A549 (cell line): ENCODE measurements at regions not wholly inside any gene's neighbourhood (a gene's known extent, or its start where the extent isn't known, plus 50 kb on each side); places are given as distances from the start of the nearest gene placed in this dataset.

Experiments
- ATAC-seq, 2 experiments: fragments of 200-7000 bp in 1 of 2; fragments of >200 bp in 1 of 2; cut with Nextera tagmentation in 1 of 2; cut with Tn5 transposase in 1 of 2; 3 replicates each; pipeline versions ENCODE4 v1.8.0 to v1.9.1; 2018 to 2020; ENCODE audit warnings: mild to moderate bottlenecking in 1 of 2, moderate library complexity in 1 of 2
- CTCF ChIA-PET: fragments of 300-600 bp; sonication (Branson Sonifier 250); formaldehyde crosslinking; extraction: SDS; loops from one replicate; lab custom pipeline; 2021; ENCODE audit warnings: antibody characterized with exemption, inconsistent platforms; lab: Yijun Ruan, JAX
- POLR2A ChIA-PET: fragments of 350-600 bp; formaldehyde crosslinking; extraction: SDS; loops from one replicate; lab custom pipeline; 2021; ENCODE audit warnings: antibody characterized with exemption, inconsistent platforms; lab: Yijun Ruan, JAX
- DNase-seq, 2 experiments: peaks; one replicate each; pipeline versions ENCODE4 v3.0.0 to v3.0.0-alpha.2; 2011 to 2016; ENCODE audit warnings: low read depth in 1 of 2, low spot score in 1 of 2
- FAIRE-seq: peaks from 2 replicates; lab custom pipeline; 2011; peaks lifted over from hg19 to GRCh38; lab: Jason Lieb, UNC
- H3K27ac ChIP-seq, 2 experiments: fragments of >200 bp; sonication (Bioruptor Twin); formaldehyde crosslinking; 3 replicates each; pipeline ENCODE4 v1.5.1; 2016 to 2017
- H3K4me1 ChIP-seq: fragments of >200 bp; sonication (Bioruptor Twin); formaldehyde crosslinking; 3 replicates; pipeline ENCODE4 v1.6.1; 2016
- H3K4me2 ChIP-seq: fragments of >200 bp; sonication (Bioruptor Twin); formaldehyde crosslinking; 3 replicates; pipeline ENCODE4 v1.6.1; 2016
- H3K4me3 ChIP-seq: fragments of >200 bp; sonication (Bioruptor Twin); formaldehyde crosslinking; 3 replicates; pipeline ENCODE4 v1.5.1; 2016
- H3K9me3 ChIP-seq: fragments of >200 bp; sonication (Bioruptor Twin); formaldehyde crosslinking; 3 replicates; pipeline ENCODE4 v1.6.1; 2016
- CHD2 ChIP-seq: fragments of 150-350 bp; IDR thresholded peaks from 2 replicates; pipeline ENCODE4 v1.6.1; 2014; ENCODE audit warnings: low read length; ENCODE audit not compliant: partially characterized antibody
- E2F6 ChIP-seq: IDR thresholded peaks from 2 replicates; pipeline ENCODE4 v1.6.1; 2012; ENCODE audit warnings: low read depth, borderline replicate concordance
- EHF ChIP-seq: fragments of 250-450 bp; sonication (Bioruptor Pico); IDR thresholded peaks from 2 replicates; pipeline ENCODE4 v1.5.0; 2020; ENCODE audit warnings: mild to moderate bottlenecking
- ELK1 ChIP-seq: fragments of 150-350 bp; IDR thresholded peaks from 2 replicates; pipeline ENCODE4 v1.6.1; 2014; ENCODE audit warnings: low read depth, mild to moderate bottlenecking, low read length
- ESRRA ChIP-seq: fragments of 150-350 bp; IDR thresholded peaks from 2 replicates; pipeline ENCODE4 v1.6.1; 2014; ENCODE audit warnings: mild to moderate bottlenecking, low read length, borderline replicate concordance
- FOSB ChIP-seq: fragments of 250-450 bp; sonication (Bioruptor Pico); IDR thresholded peaks from 2 replicates; pipeline ENCODE4 v1.5.0; 2020; ENCODE audit warnings: mild to moderate bottlenecking, moderate library complexity
- FOXS1 ChIP-seq: fragments of 250-450 bp; sonication (Bioruptor Pico); IDR thresholded peaks from 2 replicates; pipeline ENCODE4 v1.5.0; 2020; ENCODE audit warnings: mild to moderate bottlenecking, moderate library complexity
- HDAC2 ChIP-seq: fragments of 200-600 bp; sonication (generic); IDR thresholded peaks from 2 replicates; pipeline ENCODE4 v1.6.1; 2016
- HOXB5 ChIP-seq: fragments of 250-450 bp; sonication (Bioruptor Pico); IDR thresholded peaks from 2 replicates; pipeline ENCODE4 v1.5.0; 2020; ENCODE audit warnings: mild to moderate bottlenecking, moderate library complexity
- JUN ChIP-seq, 2 experiments: fragments of >200 bp; sonication (Bioruptor Twin); formaldehyde crosslinking; IDR thresholded peaks; 2 replicates in 1 of 2; 3 replicates in 1 of 2; pipeline ENCODE4 v1.6.1; 2016 to 2017
- JUNB ChIP-seq: fragments of >200 bp; sonication (Bioruptor Twin); formaldehyde crosslinking; IDR thresholded peaks from 2 replicates; pipeline ENCODE4 v1.6.1; 2016
- KDM1A ChIP-seq: fragments of 200-600 bp; sonication (generic); IDR thresholded peaks from 2 replicates; pipeline ENCODE4 v1.6.1; 2016; ENCODE audit warnings: low read depth, mild to moderate bottlenecking
- KDM5A ChIP-seq: fragments of 200-600 bp; sonication (generic); IDR thresholded peaks from 2 replicates; pipeline ENCODE4 v1.6.1; 2016; ENCODE audit warnings: antibody characterized with exemption, mild to moderate bottlenecking
- MAZ ChIP-seq: fragments of 150-350 bp; IDR thresholded peaks from 2 replicates; pipeline ENCODE4 v1.6.1; 2014; ENCODE audit warnings: antibody characterized with exemption, low read depth, low read length, borderline replicate concordance
- MYC ChIP-seq: IDR thresholded peaks from 2 replicates; pipeline ENCODE4 v1.6.1; 2012; ENCODE audit warnings: mild to moderate bottlenecking, inconsistent platforms, low read length, improper control_type of control experiment, borderline replicate concordance
- RARB ChIP-seq: fragments of 250-450 bp; sonication (Bioruptor Pico); IDR thresholded peaks from 2 replicates; pipeline ENCODE4 v1.8.0; 2021; ENCODE audit warnings: mild to moderate bottlenecking, moderate library complexity
- RCOR1 ChIP-seq: fragments of 150-350 bp; IDR thresholded peaks from 2 replicates; pipeline ENCODE4 v1.6.1; 2014; ENCODE audit warnings: antibody characterized with exemption, low read length, low read depth
- SMC3 ChIP-seq: fragments of >200 bp; sonication (Bioruptor Twin); formaldehyde crosslinking; IDR thresholded peaks from 3 replicates; pipeline ENCODE4 v1.6.1; 2018; ENCODE audit warnings: inconsistent platforms
- ZC3H11A ChIP-seq: fragments of 450-650 bp; IDR thresholded peaks from 2 replicates; pipeline ENCODE4 v1.6.1; 2014; ENCODE audit warnings: antibody characterized with exemption, mild to moderate bottlenecking
- ZFP36 ChIP-seq: fragments of 450-650 bp; IDR thresholded peaks from 2 replicates; pipeline ENCODE4 v1.6.1; 2014; ENCODE audit warnings: borderline replicate concordance; ENCODE audit not compliant: partially characterized antibody
- ZNF302 ChIP-seq: fragments of 250-450 bp; sonication (Bioruptor Pico); IDR thresholded peaks from 2 replicates; pipeline ENCODE4 v1.9.0; 2021; ENCODE audit warnings: inconsistent platforms, mild to moderate bottlenecking, moderate library complexity
- WGBS: methylation state at CpG from one replicate; pipeline ENCODE4 v1.1.6; 2017; ENCODE audit errors: missing lambda C conversion rate; 5-methylcytosine and 5-hydroxymethylcytosine counted together

GRCh38 chr13:59270327-59270726 lies 893.4 kb downstream of the DIAPH3 start:
- FAIRE-seq = no peak
- CTCF ChIA-PET = no interaction called here
- no peak for ATAC-seq

DNA sequence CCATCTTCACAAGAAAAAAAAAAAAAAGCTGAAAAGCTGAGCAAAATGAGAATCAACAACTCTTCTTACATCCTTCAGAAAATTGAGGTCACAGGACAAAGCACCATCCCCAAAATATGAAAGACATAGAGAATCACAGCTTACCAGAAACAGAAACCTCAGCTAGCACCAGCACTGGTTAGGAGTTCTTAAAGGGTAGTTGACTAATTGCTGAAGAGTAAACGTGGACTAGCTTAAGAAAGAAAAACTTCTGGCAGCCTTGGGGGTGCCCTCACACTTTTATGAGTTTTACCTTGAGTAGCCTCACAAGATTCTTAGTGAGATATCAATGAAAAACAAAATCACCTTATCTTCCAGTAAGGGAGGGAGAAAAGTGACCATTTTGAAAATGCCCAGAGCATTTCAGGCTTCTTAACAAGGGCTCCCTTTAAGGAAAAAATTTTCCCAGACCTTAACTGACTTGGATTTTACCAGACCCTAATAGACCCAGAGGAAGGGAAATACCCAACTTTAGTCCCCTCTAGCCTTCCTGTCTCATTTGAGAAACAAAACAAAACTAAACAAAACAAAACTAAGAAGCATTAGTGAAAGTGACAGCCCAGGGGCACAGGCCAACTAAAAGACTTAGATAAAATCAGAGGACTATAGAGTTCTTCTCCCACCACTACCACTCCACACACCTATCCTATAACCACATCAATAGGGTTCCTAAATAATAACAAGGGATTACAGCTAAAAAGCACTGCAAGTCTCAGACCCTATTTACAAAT lies 888.6 kb downstream of the DIAPH3 start:
- ChIA-PET POLR2A (no interaction called here), CTCF (no interaction called here)
- ATAC-seq = no peak
- no peak for DNase-seq
- FAIRE-seq = no peak
- Histone ChIP-seq H3K4me2 (no peak overlapping the region), H3K4me1 (no peaks in the 10 kb centered on the region), H3K4me3 (no peak overlapping the region), H3K9me3 (no peaks in the 10 kb centered on the region), H3K27ac (no peak overlapping the region)
- TF ChIP-seq RCOR1 = no peak
- no peak for TF ChIP-seq E2F6
- no peak for TF ChIP-seq FOSB (CRISPR knock-in tag)
- TF ChIP-seq HDAC2 = no peak
- no peak for TF ChIP-seq ZFP36
- no peak for TF ChIP-seq ELK1
- TF ChIP-seq ESRRA = no peak
- no peak for TF ChIP-seq SMC3
- WGBS = 0% methylated on average over 1 of the region's 1 CpG

More at GRCh38 chr13:59270327-59270726, 893.4 kb downstream of the DIAPH3 start:
- TF ChIP-seq ESRRA = no peak
- no peak for TF ChIP-seq MYC
- no peak for TF ChIP-seq HOXB5 (CRISPR knock-in tag)
- no peak for TF ChIP-seq KDM1A
- no peak for TF ChIP-seq CHD2
- TF ChIP-seq, all 56 proteins: peak for 0
- DNase-seq = no peak
- no peaks in the 10 kb centered on the region for H3K9me3 ChIP-seq
- H3K4me3 ChIP-seq = no peak overlapping the region
- POLR2A ChIA-PET = no interaction called here
- H3K4me2 ChIP-seq = no peak overlapping the region
- no peak overlapping the region for H3K27ac ChIP-seq
- no peaks in the 10 kb centered on the region for H3K4me1 ChIP-seq

- H3K4me2 ChIP-seq = no peak overlapping the region
- TF ChIP-seq RARB (CRISPR knock-in tag) (no peak), FOXS1 (no peak), JUNB (no peak), EHF (no peak), MAZ (no peak), ZC3H11A (no peak)
- CTCF ChIA-PET = no interaction called here
- H3K9me3 ChIP-seq = no peaks in the 10 kb centered on the region
- ATAC-seq (no peak), FAIRE-seq (no peak), DNase-seq (no peak)
- H3K4me1 ChIP-seq = no peaks in the 10 kb centered on the region
- POLR2A ChIA-PET = no interaction called here
- no peak overlapping the region for H3K27ac ChIP-seq
- no peak overlapping the region for H3K4me3 ChIP-seq
Observed at GRCh38 chr13:59276436-59276835, 887.3 kb downstream of the DIAPH3 start.

- no peaks in the 10 kb centered on the region for H3K9me3 ChIP-seq
- CTCF ChIA-PET = no interaction called here
Observed at GRCh38 chr13:59277106-59277505, 886.6 kb downstream of the DIAPH3 start.

More at GRCh38 chr13:59277106-59277505, 886.6 kb downstream of the DIAPH3 start:
- TF ChIP-seq ZNF302 (CRISPR knock-in tag) (no peak), KDM5A (no peak), JUNB (no peak), JUN (IDR thresholded peaks at IDR 0.05) (no peak)
- no peak for DNase-seq
- Histone ChIP-seq H3K4me2 (no peak overlapping the region), H3K4me3 (no peak overlapping the region), H3K27ac (no peak overlapping the region), H3K4me1 (no peaks in the 10 kb centered on the region)
- no peak for FAIRE-seq
- POLR2A ChIA-PET = no interaction called here
- ATAC-seq = no peak
